B cell (primary cell): ENCODE measurements at regions not wholly inside any gene's neighbourhood (a gene's known extent, or its start where the extent isn't known, plus 50 kb on each side); places are given as distances from the start of the nearest gene placed in this dataset.

Experiments
- ATAC-seq: fragments of 200-7000 bp; cut with Tn5 transposase; one replicate; pipeline ENCODE4 v1.10.0; 2021; ENCODE audit warnings: low read depth, mild to moderate bottlenecking, moderate number of reproducible peaks, moderate library complexity
- CTCF ChIA-PET: fragments of 350-600 bp; sonication (Branson Sonifier 250); formaldehyde crosslinking; loops from one replicate; lab custom pipeline; 2021; ENCODE audit warnings: antibody characterized with exemption, inconsistent platforms; lab: Charles Lee
- POLR2A ChIA-PET: fragments of 350-600 bp; sonication (Branson Sonifier 250); formaldehyde crosslinking; loops from one replicate; lab custom pipeline; 2021; ENCODE audit warnings: antibody characterized with exemption; lab: Charles Lee
- DNase-seq: peaks from one replicate; pipeline ENCODE4 v3.0.0; 2013
- H2AFZ ChIP-seq: 2 replicates; pipeline ENCODE4 v1.6.1; 2012; ENCODE audit warnings: mild to moderate bottlenecking, low read depth, low read length; ENCODE audit not compliant: insufficient read depth, poor library complexity, severe bottlenecking
- H3K27ac ChIP-seq, 2 donors: 1 replicate in 1 of 2; 2 replicates in 1 of 2; pipeline ENCODE4 v1.5.1; 2012 to 2013; ENCODE audit warnings: low read length in 2 of 2, mild to moderate bottlenecking in 2 of 2, moderate library complexity in 1 of 2
- H3K27me3 ChIP-seq, 4 experiments: fragments of 200-600 bp in 1 of 4; sonication (generic) in 1 of 4; replicated peaks in 1 of 4; 1 replicate in 2 of 4; 2 replicates in 2 of 4; pipeline versions ENCODE4 v1.6.1 to v1.7.0; 2013 to 2016; ENCODE audit warnings: low read length in 3 of 4, mild to moderate bottlenecking in 2 of 4, mixed read lengths in 1 of 4, moderate library complexity in 1 of 4; ENCODE audit not compliant: insufficient read depth in 4 of 4, control insufficient read depth in 3 of 4; ENCODE audit errors: control extremely low read depth in 1 of 4
- H3K36me3 ChIP-seq, 2 experiments: replicated peaks in 1 of 2; 1 replicate in 1 of 2; 2 replicates in 1 of 2; pipeline versions ENCODE4 v1.6.1 to v1.7.1; 2013; ENCODE audit warnings: low read length in 1 of 2; ENCODE audit not compliant: insufficient read depth in 2 of 2, control insufficient read depth in 1 of 2; ENCODE audit errors: control extremely low read depth in 1 of 2, extremely low read depth in 1 of 2
- H3K4me1 ChIP-seq, 2 donors: fragments of 200-600 bp in 1 of 2; sonication (generic) in 1 of 2; 1 replicate in 1 of 2; 2 replicates in 1 of 2; pipeline versions ENCODE4 v1.5.1 to v1.6.1; 2013 to 2017; ENCODE audit warnings: low read length in 2 of 2; ENCODE audit not compliant: control insufficient read depth in 2 of 2, insufficient read depth in 2 of 2
- H3K4me2 ChIP-seq: replicated peaks from 2 replicates; pipeline ENCODE3; 2012; ENCODE audit warnings: mild to moderate bottlenecking, low read depth, low read length; ENCODE audit not compliant: poor library complexity, severe bottlenecking
- H3K4me3 ChIP-seq, 5 experiments: fragments of 200-600 bp in 1 of 5; sonication (generic) in 1 of 5; 1 replicate in 3 of 5; 2 replicates in 2 of 5; pipeline versions ENCODE4 v1.5.1 to v1.7.0; 2011 to 2016; ENCODE audit warnings: low read length in 4 of 5, mild to moderate bottlenecking in 4 of 5, low read depth in 2 of 5, control low read depth in 1 of 5, moderate library complexity in 1 of 5; ENCODE audit not compliant: insufficient read depth in 1 of 5; ENCODE audit errors: control extremely low read depth in 1 of 5, extremely low read depth in 1 of 5
- H3K79me2 ChIP-seq: fragments of 200-600 bp; sonication (generic); one replicate; pipeline ENCODE4 v1.6.0; 2016; ENCODE audit warnings: low read length; ENCODE audit not compliant: control insufficient read depth, insufficient read depth
- H3K9ac ChIP-seq: fragments of 200-600 bp; sonication (generic); 2 replicates; pipeline ENCODE4 v1.6.1; 2017; ENCODE audit warnings: mild to moderate bottlenecking, low read length, moderate library complexity
- H3K9me3 ChIP-seq, 3 donors: one replicate each; pipeline versions ENCODE4 v1.6.1 to v1.7.1; 2013; ENCODE audit warnings: low read length in 2 of 3; ENCODE audit not compliant: control insufficient read depth in 2 of 3, insufficient read depth in 1 of 3; ENCODE audit errors: control extremely low read depth in 1 of 3
- H4K20me1 ChIP-seq: 2 replicates; pipeline ENCODE4 v1.6.0; 2012; ENCODE audit warnings: mild to moderate bottlenecking, low read length; ENCODE audit not compliant: insufficient read depth, control insufficient read depth, poor library complexity, severe bottlenecking
- H3K27ac Mint-ChIP-seq: one replicate; pipeline ENCODE4 v1.8.0; 2021; ENCODE audit warnings: mixed read lengths
- H3K27me3 Mint-ChIP-seq: one replicate; pipeline ENCODE4 v1.8.0; 2021; ENCODE audit warnings: mixed read lengths
- H3K4me1 Mint-ChIP-seq: one replicate; pipeline ENCODE4 v1.8.0; 2021; ENCODE audit warnings: mixed read lengths
- H3K4me3 Mint-ChIP-seq: one replicate; pipeline ENCODE4 v1.8.0; 2021; ENCODE audit warnings: mixed read lengths
- H3K9me3 Mint-ChIP-seq: one replicate; pipeline ENCODE4 v1.8.0; 2022; ENCODE audit warnings: mixed read lengths; ENCODE audit not compliant: insufficient read depth
- EZH2 ChIP-seq: IDR thresholded peaks from 2 replicates; pipeline ENCODE4 v1.6.1; 2012; ENCODE audit warnings: borderline replicate concordance, low read depth, mild to moderate bottlenecking, moderate library complexity, low read length; ENCODE audit not compliant: insufficient read depth, poor library complexity, severe bottlenecking
- WGBS: methylation state at CpG from one replicate; pipeline ENCODE4 v1.1.5; 2013; ENCODE audit warnings: missing lambda C conversion rate; ENCODE audit not compliant: insufficient coverage; 5-methylcytosine and 5-hydroxymethylcytosine counted together
- intact Hi-C: fragments of 100-400 bp; cut with micrococcal nuclease; formaldehyde crosslinking; loops from one replicate; pipeline ENCODE4 v1.10.0; 2022
- TF ChIP-seq, protein P1 (sequence below): fragments of 200-600 bp; IDR thresholded peaks from one replicate; pipeline ENCODE4 v1.8.0; 2022; ENCODE audit warnings: antibody characterized with exemption, mild to moderate bottlenecking

DNA sequence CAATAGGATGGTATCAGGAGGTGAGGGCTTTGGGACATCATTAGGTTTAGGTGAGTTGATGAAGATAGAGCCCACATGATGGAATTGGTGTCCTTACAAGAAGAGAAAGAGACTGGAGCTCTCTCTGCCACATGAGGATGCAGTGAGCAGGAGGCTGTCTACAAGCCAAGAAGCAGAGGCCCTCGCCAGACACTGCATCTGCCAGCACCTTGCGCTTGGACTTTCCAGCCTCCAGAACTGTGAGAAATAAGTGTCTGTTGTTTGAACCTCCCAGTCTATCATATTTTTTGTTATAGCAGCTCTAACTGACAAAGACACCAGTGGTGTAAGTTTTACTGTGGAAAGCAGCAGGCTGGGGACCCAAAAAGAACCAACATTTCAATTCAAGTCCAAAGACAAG is 571.1 kb upstream of the ID2 start:
- POLR2A ChIA-PET = no interaction called here
- Histone ChIP-seq H3K27ac (no peak overlapping the region), H3K4me1 (no peaks in the 10 kb centered on the region), H3K9me3 (no peaks in the 10 kb centered on the region), H3K4me3 (no peak overlapping the region), H2AFZ (no peak overlapping the region), H3K9ac (no peak overlapping the region), H3K27me3 (peaks cover 0 to 5% (median 0%) of the 10 kb centered on the region in 4 experiments), H3K79me2 (no peaks in the 10 kb centered on the region), H4K20me1 (no peaks in the 10 kb centered on the region), H3K4me2 (no peak overlapping the region), H3K36me3 (no peaks in the 10 kb centered on the region)
- TF ChIP-seq, protein P1, sequence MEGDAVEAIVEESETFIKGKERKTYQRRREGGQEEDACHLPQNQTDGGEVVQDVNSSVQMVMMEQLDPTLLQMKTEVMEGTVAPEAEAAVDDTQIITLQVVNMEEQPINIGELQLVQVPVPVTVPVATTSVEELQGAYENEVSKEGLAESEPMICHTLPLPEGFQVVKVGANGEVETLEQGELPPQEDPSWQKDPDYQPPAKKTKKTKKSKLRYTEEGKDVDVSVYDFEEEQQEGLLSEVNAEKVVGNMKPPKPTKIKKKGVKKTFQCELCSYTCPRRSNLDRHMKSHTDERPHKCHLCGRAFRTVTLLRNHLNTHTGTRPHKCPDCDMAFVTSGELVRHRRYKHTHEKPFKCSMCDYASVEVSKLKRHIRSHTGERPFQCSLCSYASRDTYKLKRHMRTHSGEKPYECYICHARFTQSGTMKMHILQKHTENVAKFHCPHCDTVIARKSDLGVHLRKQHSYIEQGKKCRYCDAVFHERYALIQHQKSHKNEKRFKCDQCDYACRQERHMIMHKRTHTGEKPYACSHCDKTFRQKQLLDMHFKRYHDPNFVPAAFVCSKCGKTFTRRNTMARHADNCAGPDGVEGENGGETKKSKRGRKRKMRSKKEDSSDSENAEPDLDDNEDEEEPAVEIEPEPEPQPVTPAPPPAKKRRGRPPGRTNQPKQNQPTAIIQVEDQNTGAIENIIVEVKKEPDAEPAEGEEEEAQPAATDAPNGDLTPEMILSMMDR = no peak
- TF ChIP-seq EZH2 = no peak
- DNase-seq (no peak), ATAC-seq (no peak)
- intact Hi-C loops = no loop called here
- no peaks in the 10 kb centered on the region for H3K4me1 Mint-ChIP-seq
- no peaks in the 10 kb centered on the region for H3K9me3 Mint-ChIP-seq
- no peak overlapping the region for H3K27ac Mint-ChIP-seq
- WGBS = no CpG with 5 or more reads among the region's 2 CpGs
- H3K4me3 Mint-ChIP-seq = no peak overlapping the region
- CTCF ChIA-PET = no interaction called here
- H3K27me3 Mint-ChIP-seq = peaks cover 39% of the 10 kb centered on the region

DNA sequence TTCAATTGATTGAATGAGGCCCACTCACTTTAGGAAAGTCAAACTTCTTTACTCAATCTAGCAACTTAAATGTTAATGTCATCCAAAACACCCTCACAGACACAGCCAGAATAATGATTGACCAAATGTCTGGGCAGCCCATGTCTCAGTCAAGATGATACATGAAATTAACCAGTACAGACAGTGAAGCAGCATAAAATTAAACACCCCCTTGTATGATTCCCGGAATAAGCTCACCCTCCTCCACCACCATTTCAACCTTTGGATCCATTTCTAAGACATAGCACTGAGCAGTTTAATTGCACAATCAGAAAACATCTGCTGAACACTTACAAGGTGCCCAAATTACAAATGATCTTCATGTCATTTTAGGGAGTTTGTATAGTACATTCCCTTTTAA is 570.7 kb upstream of the ID2 start:
- H3K9me3 ChIP-seq = no peaks in the 10 kb centered on the region
- no peak overlapping the region for H2AFZ ChIP-seq
- ChIA-PET CTCF (no interaction called here), POLR2A (no interaction called here)
- H3K4me3 ChIP-seq = no peak overlapping the region
- no peak for ATAC-seq
- WGBS = no CpG with 5 or more reads among the region's 1 CpG
- intact Hi-C loops = no loop called here
- no peaks in the 10 kb centered on the region for H3K79me2 ChIP-seq
- Mint-ChIP-seq H3K27ac (no peak overlapping the region), H3K4me3 (no peak overlapping the region), H3K4me1 (peaks cover 2% of the 10 kb centered on the region), H3K9me3 (no peaks in the 10 kb centered on the region), H3K27me3 (peaks cover 36% of the 10 kb centered on the region)
- H3K27me3 ChIP-seq = peaks cover 0 to 5% (median 2%) of the 10 kb centered on the region in 4 experiments
- H3K4me2 ChIP-seq = no peak overlapping the region
- no peak for DNase-seq
- H3K27ac ChIP-seq = no peak overlapping the region
- TF ChIP-seq, protein P1 = no peak
- no peak for TF ChIP-seq EZH2
- no peaks in the 10 kb centered on the region for H4K20me1 ChIP-seq
- H3K9ac ChIP-seq = no peak overlapping the region
- peaks cover 1 to 3% of the 10 kb centered on the region in 2 donors for H3K4me1 ChIP-seq
- H3K36me3 ChIP-seq = no peaks in the 10 kb centered on the region
